HG02763 (cell line): ENCODE measurements at regions not wholly inside any gene's neighbourhood (a gene's known extent, or its start where the extent isn't known, plus 50 kb on each side); places are given as distances from the start of the nearest gene placed in this dataset.
"Not testable (repeated sequence)": the region's sequence is repeated elsewhere in the genome, so short reads cannot be mapped to it uniquely, and the experiment has no call there.

ENCODE experiments used
- ATAC-seq: cut with Tn5 transposase; IDR thresholded peaks from one replicate; pipeline ENCODE4 v1.9.1; 2021; ENCODE audit warnings: mild to moderate bottlenecking, moderate library complexity; ENCODE audit not compliant: unreplicated experiment

DNA sequence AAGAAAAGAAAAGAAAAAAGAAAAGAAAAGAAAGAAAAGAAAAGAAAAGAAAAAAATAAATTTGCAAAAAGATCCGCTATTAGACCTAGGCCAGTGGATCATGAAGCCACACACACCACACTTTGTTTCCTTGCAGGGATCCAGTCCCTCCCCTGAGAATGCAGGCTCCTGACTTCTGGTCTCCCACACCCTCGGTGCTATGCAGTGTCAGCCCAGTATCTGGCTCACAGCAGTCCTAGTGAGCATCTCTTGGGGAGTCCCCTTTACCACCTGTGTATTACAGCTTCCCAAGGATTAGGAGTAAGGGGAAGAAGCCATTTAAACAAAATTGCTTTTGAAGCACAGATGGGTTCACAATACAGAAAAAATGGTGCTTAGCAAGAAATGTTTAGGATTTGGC, 174.1 kb upstream of the IRF2BP2 start:
- not testable (repeated sequence) for ATAC-seq

DNA sequence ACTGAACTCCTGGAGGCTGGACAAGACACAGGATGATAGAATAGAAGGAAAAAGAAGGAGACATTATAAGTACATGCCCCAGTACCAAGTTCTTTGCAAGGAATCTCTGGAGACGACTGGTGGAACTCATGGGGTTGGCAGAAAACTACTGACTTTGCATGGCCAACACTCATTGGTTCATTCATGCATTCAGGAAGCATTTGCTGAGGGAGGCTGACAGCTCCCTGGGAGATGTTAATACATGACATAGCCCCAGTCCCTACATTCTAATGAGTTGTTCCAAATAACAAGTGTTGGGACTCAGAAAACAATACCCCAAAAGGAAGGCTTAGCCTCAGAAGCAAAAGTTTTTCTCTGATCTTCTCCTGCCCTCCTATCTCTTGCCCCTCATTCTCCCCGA, 172.8 kb upstream of the IRF2BP2 start:
- no peak for ATAC-seq

DNA sequence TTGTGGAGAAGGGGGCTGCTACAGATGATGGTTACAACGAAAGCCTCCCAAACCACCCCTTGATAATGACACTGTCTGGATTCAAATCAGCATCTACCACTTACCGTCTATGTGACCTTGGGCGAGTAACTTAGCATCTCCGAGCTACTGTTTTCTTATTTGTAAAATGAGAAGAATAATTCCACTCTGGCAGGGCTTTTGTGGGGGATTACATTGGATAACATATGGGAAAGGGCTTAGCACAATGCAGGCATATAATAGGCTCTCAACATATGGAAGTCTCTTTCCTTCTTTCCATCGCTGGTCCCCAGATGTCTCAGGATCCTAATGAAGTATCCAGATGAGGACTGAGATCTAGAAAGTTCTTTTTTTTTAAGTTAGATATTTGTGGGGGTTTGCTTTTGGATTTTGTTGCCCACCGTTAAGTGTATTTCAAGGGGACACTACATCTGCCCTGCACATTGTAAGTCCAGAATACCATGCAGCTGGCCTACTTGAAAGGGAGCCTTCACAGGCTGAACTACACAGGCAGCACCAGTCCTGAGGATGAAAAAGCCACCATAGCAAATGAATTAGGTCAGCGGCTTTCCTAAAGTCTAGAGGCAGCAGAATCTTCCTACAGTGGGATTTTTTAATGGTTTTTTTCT, 172.2 kb upstream of the IRF2BP2 start:
- ATAC-seq: no peak

DNA sequence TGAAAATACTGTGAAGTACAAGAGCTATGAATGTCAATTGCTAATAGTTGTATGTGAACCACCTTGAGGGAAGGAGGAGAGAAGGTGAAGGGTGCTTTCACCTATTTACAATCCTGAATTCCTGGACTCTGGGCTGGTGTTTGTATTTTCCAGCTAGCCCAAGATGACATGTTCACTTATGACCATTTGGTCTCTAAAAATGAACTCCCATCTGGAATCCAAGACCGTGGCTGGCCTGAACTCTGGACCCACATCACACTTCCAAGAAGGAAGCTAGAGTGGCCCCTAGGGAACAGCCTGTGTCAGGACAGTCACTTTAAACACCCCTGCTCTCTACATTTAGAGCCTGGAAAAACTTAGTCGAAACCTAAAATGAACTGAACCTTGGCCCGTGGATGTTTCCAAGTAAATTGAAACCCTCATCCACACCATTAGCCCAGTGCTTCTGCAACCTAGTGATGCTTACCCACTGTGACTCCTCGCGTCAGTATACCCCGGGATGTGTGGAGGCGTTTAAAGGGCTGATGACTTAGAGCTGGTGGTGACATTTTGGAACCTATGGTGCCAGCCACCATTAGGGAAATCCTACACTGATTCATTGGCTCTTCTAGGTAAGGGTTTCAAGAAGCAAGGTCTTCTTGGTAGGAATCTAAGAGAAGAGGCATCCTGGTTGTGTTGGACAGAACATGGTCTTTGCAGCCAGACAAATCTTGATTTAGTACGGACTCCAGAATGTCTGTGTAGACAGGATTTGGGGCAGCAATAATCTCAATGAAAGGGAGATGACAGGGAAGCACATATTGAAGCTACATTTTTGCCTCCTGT, 171.5 kb upstream of the IRF2BP2 start:
- no peak for ATAC-seq

DNA sequence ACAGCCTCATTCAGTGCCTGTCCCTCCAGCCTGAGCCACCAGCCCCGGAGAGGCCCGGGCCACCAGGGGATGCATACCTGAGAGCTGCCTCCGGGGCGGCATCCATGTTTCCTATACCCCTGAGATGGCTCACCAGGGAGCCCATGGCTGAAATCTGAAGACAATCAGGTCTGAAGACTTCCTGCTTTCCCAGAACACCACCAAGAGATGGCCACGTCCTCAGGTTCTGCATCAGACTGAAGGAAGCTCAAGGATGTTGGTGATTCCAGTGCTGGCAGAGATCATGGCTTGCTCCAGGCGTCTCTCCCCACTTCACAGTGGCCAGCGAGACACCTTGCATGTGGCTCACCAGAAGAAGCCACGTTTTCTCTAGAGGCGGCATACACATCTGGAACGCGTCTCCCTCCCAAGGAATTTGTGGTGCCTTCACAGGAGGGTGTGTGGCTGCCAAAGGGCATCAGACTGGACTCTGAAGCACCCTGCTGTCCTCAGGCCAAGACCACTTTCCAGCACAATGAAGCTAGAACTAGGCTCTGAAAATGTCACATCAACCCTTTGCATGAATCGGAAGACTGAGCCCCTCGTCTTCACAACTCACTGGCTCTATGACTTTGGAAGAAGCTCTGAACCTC, 170.7 kb upstream of the IRF2BP2 start:
- no peak for ATAC-seq

DNA sequence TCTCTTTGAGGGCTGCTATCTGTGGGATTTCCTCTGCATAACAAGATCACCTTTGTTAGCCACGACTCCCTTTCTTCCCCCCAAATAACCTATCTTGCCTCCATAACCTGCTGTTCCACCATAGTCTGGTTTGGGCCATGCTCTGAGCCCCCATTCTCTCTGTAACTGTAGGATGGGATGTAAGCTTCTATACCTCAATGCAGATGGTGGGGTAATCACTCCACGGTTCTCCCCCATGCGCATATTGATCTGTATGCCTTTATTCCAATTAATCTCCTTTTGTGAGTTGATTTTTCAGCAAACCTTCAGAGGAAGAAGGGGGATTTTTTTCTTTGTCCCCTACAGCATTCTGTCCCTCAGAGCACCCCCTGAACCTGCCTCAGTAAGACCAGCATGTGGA, 170.1 kb upstream of the IRF2BP2 start:
- ATAC-seq: no peak

DNA sequence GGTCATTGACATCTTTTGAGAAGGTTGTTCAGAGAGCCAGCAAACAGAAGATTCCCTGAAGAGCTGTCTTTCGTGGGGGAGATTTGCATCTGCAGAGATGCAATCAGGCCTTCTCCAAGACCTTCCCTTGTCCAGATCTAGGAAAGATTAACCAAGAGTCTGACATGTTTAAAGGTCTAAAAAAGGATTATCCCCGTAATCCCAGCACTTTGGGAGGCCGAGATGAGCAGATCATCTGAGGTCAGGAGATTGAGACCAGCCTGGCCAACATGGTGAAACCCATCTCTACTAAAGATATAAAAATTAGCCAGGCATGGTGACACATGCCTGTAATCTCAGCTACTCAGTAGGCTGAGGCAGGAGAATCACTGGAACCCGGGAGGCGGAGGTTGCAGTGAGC, 169.6 kb upstream of the IRF2BP2 start:
- not testable (repeated sequence) for ATAC-seq

DNA sequence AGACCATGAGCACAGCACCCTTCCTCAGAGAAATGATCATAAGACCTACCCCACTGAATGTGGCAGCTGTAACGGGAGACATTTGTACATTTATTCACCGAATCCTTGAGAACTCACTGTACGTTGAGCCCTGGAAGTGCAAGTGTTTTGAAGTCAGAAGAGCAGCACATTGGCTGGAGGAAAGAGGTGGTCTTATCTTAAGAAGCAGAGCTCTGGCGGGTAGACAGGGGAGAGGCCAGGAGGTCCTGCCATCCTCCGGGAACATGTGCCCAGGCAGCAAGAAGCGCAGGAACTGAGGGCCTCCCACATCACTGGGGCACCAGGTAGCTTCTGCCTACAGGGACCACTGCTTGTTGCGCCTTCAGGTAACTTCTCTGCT, 169.2 kb upstream of the IRF2BP2 start:
- ATAC-seq: no peak

DNA sequence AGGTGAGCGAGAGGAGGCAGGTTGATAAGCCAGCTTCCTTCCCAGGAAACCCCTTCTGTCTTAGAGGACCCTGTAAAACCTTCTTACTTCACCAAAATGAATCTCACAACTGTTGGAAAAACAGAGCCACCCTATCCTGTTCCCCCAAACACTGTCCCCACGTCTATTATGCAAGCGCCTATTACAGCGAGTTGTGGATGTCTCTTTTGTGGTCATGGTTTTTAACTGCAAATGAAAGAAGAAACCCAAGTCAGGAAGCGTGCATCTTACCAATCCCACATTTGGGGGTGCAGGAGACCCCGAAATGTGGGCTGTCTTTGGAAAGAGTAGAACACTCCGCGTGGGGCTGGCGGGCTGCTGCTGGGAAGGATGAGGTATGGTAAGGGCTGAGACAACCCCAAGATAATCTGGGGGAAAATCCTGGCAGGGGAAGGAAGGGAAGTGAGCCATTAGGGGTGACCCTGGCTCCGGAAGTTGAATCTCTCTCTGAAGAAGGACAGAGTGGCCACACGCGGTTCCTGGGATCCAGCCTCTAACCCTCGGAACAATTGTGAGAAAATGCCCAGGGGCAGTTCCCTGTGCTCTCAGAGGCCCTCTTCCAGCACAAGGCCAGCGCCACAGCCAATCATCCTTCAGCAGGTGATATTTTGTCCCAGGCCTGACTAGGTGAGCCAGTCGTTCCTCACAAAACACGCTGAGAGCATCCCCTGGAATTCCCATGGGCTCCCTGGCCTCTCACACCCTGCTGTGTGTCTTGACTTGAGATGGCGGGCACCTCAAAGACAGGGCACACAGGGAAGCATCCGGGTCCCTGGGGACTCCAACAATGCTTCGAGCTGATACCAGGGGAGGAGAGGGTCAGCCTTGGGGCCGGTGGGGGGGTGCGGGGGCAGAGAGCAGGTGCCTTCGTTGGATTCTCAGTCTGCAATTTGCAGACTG, 168.5 kb upstream of the IRF2BP2 start:
- ATAC-seq: no peak

DNA sequence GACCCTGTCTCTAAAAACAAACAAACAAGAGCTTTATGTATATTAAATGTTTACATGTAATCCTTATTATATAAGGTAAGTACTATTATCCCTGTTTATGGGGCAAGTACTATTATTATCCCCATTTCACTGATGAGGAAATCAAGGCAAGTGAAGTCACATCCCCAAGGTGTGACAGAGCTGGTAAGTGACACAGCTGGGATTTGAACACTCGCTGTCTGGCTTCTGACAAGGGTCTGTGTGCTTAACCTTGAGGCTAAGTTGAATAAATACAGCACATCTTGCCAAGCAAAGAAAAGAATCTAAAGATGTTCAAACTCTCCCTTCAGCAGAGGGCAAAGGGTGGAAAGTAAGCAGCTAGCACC, 167.9 kb upstream of the IRF2BP2 start:
- ATAC-seq: no peak

DNA sequence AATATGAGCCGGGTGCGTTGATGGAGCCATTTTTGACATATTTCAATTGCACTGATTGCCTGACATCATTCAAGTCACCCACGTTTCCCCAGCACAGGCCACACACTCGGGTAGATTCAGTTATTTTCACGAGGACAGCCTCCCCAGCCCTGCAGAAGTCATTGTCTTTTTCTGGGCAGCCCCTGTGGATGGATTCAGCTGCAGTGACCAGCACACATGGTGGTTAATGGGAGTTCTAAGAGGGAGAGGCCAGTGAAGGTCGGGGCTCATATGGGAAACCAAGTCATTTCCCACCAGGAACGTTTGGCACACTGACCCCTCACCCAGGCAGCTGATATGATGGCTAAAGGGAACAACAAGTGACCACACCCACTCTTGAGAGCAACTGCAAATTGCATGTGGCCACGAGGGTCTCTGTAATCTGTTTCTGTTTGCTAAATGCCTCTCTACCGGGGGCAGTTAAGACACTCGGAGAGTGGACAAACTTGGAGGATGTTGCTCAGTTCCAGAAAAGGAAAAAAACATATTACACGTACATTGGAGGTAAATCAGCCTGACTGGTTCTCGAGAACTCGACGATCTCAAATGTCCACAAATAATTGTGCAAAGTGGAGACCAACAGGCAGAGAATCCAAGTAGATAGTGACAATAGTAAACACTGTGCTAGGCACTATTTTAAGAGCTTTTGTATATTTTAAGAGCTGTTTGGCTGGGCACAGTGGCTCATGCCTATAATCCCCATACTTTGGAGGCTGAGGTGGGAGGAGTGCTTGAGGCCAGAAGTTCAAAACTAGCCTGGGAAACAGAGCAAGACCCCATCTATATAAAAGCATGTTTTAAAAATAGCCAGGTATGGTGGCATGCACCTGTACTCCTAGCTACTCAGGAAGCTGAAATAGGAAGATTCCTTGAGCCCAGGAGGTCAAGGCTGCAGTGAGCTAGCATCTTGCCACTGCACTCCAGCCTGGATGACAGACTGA, 167.2 kb upstream of the IRF2BP2 start:
- ATAC-seq: no peak

DNA sequence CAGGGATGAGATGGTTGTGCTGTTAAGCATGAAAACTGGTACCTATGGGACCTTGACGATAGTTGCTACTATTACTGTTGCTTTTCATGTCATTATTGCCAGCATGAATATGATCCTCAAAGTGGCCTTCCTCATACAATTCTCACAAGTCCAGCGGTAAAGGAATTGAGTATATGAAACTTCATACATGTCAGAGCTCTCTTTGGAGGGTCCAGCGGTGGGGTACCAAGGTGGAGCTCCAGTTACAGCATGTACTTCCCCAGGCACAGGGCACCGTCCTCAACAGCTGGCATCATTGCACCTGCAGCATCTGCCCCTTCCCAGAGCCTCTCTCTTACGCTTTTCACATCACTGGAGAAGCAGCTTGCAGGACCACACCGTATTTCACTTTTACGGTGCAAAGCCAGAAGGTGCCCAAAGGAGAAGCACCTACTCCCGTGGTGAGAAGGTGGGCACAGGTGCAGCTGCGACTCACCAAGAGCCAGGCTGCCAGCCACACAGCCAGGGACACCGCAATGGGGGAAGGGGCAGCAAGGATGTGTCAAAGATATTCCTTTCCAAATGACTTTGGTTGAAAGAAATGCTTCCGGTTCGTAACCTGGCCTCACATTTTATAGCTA, 166.4 kb upstream of the IRF2BP2 start:
- ATAC-seq: no peak

DNA sequence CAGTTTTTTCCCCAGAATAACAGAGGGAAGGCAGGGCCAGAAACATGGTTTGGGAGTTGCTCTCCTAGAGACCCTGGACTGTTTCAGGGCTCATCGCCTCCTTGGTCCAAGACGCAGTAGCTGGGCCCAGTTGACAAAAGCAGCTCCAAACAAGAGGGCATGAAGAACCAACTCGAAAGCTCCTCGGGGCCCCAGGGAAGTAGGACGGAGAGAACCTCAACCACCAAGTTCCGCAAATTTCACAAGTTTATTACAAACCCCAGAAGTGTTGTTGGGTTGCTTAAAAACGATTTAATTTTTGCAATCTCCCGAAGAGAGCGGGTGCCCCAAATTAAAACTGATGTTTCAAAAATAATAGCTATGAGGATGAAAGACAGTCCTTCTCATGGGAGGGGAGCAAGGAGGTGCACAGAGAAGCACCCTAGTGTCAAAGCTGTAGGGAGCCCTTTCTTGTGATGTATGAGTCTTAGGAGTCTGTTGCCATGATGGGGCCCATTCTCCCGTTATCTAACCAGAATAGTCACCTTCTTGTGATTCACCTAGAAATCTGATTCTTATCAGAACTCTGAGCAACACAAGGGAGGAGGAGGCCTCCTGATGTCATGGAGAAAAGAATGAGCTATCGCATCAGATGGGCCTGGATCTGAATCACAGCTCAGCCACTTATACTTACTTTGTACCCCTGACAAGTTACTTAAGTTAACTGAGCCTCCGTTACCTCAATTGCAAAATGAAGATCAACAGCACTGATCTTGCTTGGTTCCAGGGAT, 165.7 kb upstream of the IRF2BP2 start:
- ATAC-seq: no peak

DNA sequence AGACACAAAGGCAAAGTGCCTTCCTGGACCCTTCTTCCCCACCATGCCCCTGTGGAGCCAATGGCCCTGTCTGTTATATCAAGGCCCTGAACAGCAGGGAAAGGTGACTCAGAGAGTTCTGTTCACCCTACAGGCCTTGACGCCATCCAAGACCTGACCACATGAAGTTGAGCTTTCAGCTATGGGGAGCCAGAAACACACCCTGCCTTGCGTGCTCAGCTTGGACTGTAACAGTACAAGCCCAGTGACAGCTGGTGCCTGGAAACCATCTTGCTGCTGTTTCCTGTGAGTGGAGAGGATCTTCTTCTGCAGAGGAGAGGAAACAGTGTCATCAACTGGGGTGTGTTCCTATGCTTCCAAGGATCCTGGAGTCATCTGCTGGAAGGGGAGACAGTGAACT, 165.0 kb upstream of the IRF2BP2 start:
- ATAC-seq: no peak

DNA sequence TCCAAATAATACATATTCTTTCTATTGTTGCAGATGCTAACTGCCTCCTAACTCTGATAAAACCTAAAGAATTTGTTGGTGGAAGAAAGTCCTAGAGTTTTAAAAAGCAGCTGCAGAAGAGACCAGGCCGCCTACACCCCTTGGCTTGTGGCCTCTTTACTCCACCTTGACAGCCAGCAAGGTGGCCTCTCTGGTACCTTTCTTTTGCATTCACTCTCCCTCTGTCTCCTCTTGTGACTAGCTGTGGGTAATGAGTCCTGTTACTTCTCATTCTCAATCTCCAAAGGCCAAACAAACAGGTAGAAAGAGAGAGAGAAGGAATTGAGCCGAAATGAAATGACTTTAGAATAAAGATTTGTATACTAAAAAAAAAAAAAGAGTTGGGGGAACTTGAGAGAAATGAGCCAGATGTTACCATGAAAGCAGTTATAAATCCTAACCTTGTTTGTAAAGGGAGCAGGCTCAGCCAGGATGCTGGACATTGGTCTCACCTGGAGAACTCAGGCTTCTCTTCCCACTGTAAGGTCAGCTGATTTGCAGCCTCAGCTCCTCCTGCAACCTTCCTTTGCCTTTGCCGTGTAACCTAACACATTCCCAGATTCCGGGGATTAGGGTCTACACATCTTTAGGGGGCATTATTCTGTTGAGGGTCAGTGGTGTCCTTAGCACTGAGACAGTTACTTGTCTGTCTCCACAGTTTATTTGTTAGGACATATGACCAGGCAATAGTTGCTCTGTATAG, 164.1 kb upstream of the IRF2BP2 start:
- no peak for ATAC-seq

DNA sequence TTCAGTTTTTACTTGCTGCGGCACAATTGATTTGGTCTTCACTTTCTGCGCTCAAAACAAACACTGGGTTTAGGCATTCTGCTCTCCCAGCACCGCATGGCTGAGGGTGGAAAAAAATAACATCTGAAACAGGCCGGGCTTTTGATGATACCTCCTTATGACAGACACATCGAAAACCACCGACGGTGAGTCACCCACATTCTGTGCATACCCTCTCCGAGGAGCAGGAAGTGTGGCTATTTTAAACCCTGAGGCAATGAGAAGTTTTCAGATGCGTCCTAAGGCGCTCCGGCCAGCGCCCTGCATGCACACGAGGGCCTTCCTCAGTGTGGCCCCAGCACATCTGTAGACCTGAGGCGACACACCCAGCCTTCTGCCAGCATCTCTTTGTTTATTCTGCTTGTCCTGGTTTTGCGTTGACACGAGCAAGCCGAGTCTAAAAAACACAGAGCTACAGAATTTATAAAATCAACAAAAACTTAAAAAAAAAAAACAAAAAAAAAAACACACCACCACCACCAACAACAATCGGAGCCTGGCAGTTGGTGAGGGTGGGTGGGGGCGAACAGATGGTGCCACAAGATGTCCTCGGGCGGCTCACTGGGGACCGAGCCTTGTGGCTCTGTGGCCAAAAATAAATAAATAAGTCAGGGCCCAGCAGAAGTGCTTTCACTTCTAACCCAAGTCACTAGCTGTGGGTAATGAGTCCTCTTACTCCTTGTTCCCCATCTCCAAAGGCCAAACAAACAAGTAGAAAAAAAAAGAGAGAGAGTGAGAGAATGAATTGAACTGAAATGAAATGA, 162.6 kb upstream of the IRF2BP2 start:
- peak; percentile 83 for ATAC-seq

DNA sequence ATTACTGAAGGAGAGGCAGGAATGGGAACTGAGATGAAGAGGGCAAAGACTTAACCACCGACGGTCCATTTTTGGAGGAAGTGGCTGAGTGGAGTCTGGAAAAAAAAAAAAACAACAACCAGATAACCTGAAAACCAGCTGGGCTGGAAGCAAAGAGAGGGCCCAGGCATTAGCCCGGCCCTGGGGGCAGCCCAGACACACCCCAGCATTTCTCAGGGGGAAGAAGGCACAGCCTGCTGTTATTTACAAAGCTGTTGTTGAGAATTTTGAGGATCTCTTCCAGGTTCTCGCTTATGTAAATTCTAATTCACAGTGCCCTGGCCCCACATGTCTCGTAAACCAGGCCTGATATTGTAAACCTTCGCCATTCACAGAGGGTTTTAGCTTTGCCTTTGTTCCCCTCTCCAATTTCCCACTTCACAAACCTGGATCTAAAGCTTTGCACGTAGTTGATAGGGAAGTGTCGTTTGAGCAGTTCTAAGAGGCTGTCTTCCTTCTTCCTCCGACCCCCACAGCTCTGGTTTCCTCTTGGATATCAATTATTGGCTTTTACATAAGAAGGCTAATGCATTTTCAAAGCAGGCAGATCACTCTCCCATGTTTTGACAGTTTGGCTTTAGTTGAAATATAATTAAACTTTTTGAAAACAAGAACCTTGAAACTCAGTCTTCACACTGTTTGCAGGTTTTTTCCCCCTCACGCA, 161.8 kb upstream of the IRF2BP2 start:
- no peak for ATAC-seq
